ENCODE measurements at regions not wholly inside any gene's neighbourhood (a gene's known extent, or its start where the extent isn't known, plus 50 kb on each side); places are given as distances from the start of the nearest gene placed in this dataset.

DNA sequence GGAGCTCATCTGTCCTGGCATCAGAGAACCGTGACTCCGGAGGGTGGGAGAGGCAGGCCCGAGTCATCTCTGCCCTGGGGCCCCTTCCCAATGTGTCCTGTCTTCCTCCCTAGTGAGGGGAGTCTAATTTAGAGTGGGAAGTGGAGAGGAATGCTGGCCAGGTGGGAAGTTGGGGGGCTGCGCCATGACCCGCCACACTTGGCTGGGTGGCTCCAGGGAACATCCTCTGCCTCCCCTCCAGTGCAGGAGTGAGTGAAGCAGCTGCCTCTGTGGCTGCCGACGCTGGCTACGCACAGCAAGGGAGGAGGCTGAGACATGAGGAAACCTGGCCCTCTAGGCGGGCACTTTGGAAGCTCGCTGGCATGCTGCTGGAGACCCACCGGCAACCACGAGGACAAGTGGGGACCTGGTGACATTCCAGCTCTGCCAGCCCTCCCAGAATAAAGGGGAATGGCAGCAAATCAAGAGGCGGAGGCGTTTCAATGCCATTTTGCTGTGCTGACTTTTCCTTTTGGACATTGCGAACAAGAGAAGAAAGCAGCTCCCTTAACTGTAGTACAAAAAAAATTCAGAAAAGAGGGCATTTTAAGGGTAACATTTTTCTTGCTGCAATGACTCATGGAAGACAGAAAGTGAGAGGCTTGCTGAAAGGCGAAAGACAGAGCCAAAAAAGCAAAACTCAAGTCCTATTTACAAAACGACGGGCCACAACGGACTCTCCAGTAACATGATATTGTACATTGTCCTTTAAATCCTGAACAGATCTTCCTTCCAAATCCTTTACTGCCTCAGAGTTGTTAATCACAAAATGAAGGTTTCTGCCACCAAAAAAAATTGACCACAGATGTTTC lies 121.2 kb upstream of the PITRM1 start:
- TF ChIP-seq, protein P1, sequence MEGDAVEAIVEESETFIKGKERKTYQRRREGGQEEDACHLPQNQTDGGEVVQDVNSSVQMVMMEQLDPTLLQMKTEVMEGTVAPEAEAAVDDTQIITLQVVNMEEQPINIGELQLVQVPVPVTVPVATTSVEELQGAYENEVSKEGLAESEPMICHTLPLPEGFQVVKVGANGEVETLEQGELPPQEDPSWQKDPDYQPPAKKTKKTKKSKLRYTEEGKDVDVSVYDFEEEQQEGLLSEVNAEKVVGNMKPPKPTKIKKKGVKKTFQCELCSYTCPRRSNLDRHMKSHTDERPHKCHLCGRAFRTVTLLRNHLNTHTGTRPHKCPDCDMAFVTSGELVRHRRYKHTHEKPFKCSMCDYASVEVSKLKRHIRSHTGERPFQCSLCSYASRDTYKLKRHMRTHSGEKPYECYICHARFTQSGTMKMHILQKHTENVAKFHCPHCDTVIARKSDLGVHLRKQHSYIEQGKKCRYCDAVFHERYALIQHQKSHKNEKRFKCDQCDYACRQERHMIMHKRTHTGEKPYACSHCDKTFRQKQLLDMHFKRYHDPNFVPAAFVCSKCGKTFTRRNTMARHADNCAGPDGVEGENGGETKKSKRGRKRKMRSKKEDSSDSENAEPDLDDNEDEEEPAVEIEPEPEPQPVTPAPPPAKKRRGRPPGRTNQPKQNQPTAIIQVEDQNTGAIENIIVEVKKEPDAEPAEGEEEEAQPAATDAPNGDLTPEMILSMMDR (IDR thresholded peaks at IDR 0.05): no peak
- TF ChIP-seq POLR2A (IDR thresholded peaks at IDR 0.05): peak in 1 of 2 donors; percentile 20

All from suprapubic skin (tissue), 3 donors.